ENCODE measurements at regions not wholly inside any gene's neighbourhood (a gene's known extent, or its start where the extent isn't known, plus 50 kb on each side); places are given as distances from the start of the nearest gene placed in this dataset.

DNA sequence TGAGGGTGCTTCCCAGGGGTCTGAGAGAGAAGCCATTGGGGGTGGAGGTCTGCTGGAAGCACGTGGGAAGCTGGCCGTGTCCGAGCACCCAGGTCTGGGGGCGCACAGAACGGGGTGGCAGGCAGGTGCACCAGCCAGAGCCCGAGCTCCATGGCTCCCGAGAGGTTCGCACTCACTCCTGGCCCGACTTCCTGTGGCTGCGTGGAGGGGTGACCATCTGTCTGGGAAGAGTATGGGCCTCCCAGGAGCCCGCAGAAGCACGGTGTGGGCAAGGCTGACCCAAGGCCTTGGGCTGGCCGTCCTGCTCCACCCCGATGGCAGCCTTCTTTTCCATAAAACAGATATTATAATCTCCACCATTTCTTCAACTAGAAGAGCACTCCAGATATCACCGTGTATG lies 256.0 kb upstream of the B3GAT1 start (continued):
- TF ChIP-seq TEAD4 (IDR thresholded peaks at IDR 0.05; ENCODE audit: low read length), result no peak
- no peak for TF ChIP-seq TEAD4 (CRISPR knock-in tag; IDR thresholded peaks at IDR 0.05; ENCODE audit: borderline replicate concordance)
- TF ChIP-seq TCFL5 (CRISPR knock-in tag; conservative IDR thresholded peaks at IDR 0.05), result no peak
- TF ChIP-seq HNRNPL (IDR thresholded peaks at IDR 0.05; ENCODE audit: low read depth, low read length), result no peak

- BruUV-seq (replicated peaks), result no TSS peak
- 0 out of 2 replicates have a peak, but pooled peaks cover 4% of the 10 kb centered on the region for H4K20me1 ChIP-seq (replicated peaks; ENCODE audit: control insufficient read depth, insufficient read depth, low read length)
- intact Hi-C loops (cut with micrococcal nuclease), result no loop called here
Measured at GRCh38 chr11:134667505-134667904, 255.5 kb upstream of the B3GAT1 start.

More at GRCh38 chr11:134667505-134667904, 255.5 kb upstream of the B3GAT1 start:
- no peaks in the 10 kb centered on the region for H3K4me1 ChIP-seq (replicated peaks in 1 of 2; ENCODE audit: control insufficient read depth in 2 of 2, insufficient read depth in 2 of 2, low read length in 2 of 2)
- TF ChIP-seq ZKSCAN3 (CRISPR knock-in tag; IDR thresholded peaks at IDR 0.05) (no peak), STAT6 (CRISPR knock-in tag; IDR thresholded peaks at IDR 0.05) (no peak)
- TF ChIP-seq, protein P1, sequence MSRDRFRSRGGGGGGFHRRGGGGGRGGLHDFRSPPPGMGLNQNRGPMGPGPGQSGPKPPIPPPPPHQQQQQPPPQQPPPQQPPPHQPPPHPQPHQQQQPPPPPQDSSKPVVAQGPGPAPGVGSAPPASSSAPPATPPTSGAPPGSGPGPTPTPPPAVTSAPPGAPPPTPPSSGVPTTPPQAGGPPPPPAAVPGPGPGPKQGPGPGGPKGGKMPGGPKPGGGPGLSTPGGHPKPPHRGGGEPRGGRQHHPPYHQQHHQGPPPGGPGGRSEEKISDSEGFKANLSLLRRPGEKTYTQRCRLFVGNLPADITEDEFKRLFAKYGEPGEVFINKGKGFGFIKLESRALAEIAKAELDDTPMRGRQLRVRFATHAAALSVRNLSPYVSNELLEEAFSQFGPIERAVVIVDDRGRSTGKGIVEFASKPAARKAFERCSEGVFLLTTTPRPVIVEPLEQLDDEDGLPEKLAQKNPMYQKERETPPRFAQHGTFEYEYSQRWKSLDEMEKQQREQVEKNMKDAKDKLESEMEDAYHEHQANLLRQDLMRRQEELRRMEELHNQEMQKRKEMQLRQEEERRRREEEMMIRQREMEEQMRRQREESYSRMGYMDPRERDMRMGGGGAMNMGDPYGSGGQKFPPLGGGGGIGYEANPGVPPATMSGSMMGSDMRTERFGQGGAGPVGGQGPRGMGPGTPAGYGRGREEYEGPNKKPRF (IDR thresholded peaks at IDR 0.05; ENCODE audit: low read depth, low read length), result no peak
- TF ChIP-seq, protein P2, sequence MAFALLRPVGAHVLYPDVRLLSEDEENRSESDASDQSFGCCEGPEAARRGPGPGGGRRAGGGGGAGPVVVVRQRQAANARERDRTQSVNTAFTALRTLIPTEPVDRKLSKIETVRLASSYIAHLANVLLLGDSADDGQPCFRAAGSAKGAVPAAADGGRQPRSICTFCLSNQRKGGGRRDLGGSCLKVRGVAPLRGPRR (CRISPR knock-in tag; IDR thresholded peaks at IDR 0.05), result no peak
- no peak for FAIRE-seq
- no peak for ATAC-seq
- no peak overlapping the region for H3K4me3 ChIP-seq
- in situ Hi-C loops (cut with MboI), result no loop called here
- CTCF ChIA-PET (ENCODE audit: low intra/inter-chr PET ratio), result no interaction called here
- no peaks in the 10 kb centered on the region for H3K9me3 ChIP-seq (replicated peaks; ENCODE audit: control insufficient read depth, insufficient read depth, low read depth, low read length)
- no peaks in the 10 kb centered on the region for H3K36me3 ChIP-seq (ENCODE audit: control insufficient read depth, insufficient read depth, low read length)
- peaks cover 2 to 51% of the 10 kb centered on the region in 2 experiments; a peak in 3 of 5 replicates for H3K27me3 ChIP-seq (ENCODE audit: control insufficient read depth in 2 of 2, insufficient read depth in 2 of 2, low read length in 2 of 2)
- no peaks in the 10 kb centered on the region for H3K79me2 ChIP-seq (ENCODE audit: control insufficient read depth, insufficient read depth, low read length)
- no peak for DNase-seq (ENCODE audit: extremely low read depth in 1 of 4, low spot score in 3 of 4)
- POLR2A ChIA-PET, result no interaction called here
- H3K4me2 ChIP-seq (ENCODE audit: insufficient read depth, low read length), result no peak overlapping the region
- WGBS (ENCODE audit: insufficient coverage, low coverage, missing lambda C conversion rate), result 0% methylated on average over 9 of the region's 9 CpGs
- H3K9ac ChIP-seq (ENCODE audit: insufficient read depth in 1 of 2, low read depth in 2 of 2, low read length in 2 of 2), result no peak overlapping the region
- H2AFZ ChIP-seq (ENCODE audit: low read depth, low read length), result no peak overlapping the region
- H3K27ac ChIP-seq (ENCODE audit: extremely low read depth, low read depth, low read length), result no peak overlapping the region
- no peaks in the 10 kb centered on the region for H3K9me1 ChIP-seq (ENCODE audit: control insufficient read depth, insufficient read depth, low read length)
